ENCODE measurements at regions not wholly inside any gene's neighbourhood (a gene's known extent, or its start where the extent isn't known, plus 50 kb on each side); places are given as distances from the start of the nearest gene placed in this dataset.
A peak's percentile ranks its signal among the peaks of the same experiment; 100 is the strongest.

GRCh38 chr6:76790045-76790796 lies 673.1 kb downstream of the HTR1B start (continued):
- TF ChIP-seq MAX (IDR thresholded peaks at IDR 0.05) = peak; percentile 14

- DNase-seq (ENCODE audit: low spot score) = no peak
- Histone ChIP-seq H3K27me3 (ENCODE audit: control insufficient read depth in 4 of 4, insufficient read depth in 4 of 4, low read length in 3 of 4) (no peaks in the 10 kb centered on the region), H3K4me1 (ENCODE audit: control insufficient read depth in 4 of 4, insufficient read depth in 4 of 4, low read length in 3 of 4) (peaks cover 8 to 19% (median 11%) of the 10 kb centered on the region in 4 donors), H3K9me3 (ENCODE audit: control insufficient read depth in 4 of 4, low read length in 3 of 4) (no peaks in the 10 kb centered on the region), H3K9ac (ENCODE audit: low read depth in 1 of 2, low read length in 2 of 2) (no peak overlapping the region), H3K4me3 (ENCODE audit: low read depth in 1 of 3, low read length in 3 of 3) (no peak overlapping the region), H3K36me3 (ENCODE audit: control insufficient read depth in 4 of 4, insufficient read depth in 3 of 4, low read depth in 1 of 4, low read length in 3 of 4) (no peaks in the 10 kb centered on the region), H3K27ac (ENCODE audit: low read depth in 1 of 2, low read length in 2 of 2) (no peak overlapping the region)
- TF ChIP-seq RXRA (IDR thresholded peaks at IDR 0.05) (no peak), HNF4G (IDR thresholded peaks at IDR 0.05) (no peak), NR2F2 (IDR thresholded peaks at IDR 0.05) (no peak), GABPA (IDR thresholded peaks at IDR 0.05 in 1 of 2, conservative IDR thresholded peaks at IDR 0.05 in 1 of 2) (no peak), REST (IDR thresholded peaks at IDR 0.05) (no peak), ATF3 (IDR thresholded peaks at IDR 0.05) (no peak), FOXA1 (IDR thresholded peaks at IDR 0.05) (no peak), EGR1 (IDR thresholded peaks at IDR 0.05; ENCODE audit: low read depth in 2 of 2) (no peak), SP1 (IDR thresholded peaks at IDR 0.05) (no peak), RAD21 (IDR thresholded peaks at IDR 0.05) (no peak), FOXA2 (IDR thresholded peaks at IDR 0.05) (no peak), JUND (IDR thresholded peaks at IDR 0.05) (no peak), HNF4A (conservative IDR thresholded peaks at IDR 0.05) (no peak)
- 88% methylated on average over 3 of the region's 3 CpGs for WGBS
Observed at GRCh38 chr6:76789580-76789979, 673.7 kb downstream of the HTR1B start.

- Histone ChIP-seq H3K9ac (ENCODE audit: low read depth in 1 of 2, low read length in 2 of 2) (no peak overlapping the region), H3K27ac (ENCODE audit: low read depth in 1 of 2, low read length in 2 of 2) (no peak overlapping the region), H3K27me3 (ENCODE audit: control insufficient read depth in 4 of 4, insufficient read depth in 4 of 4, low read length in 3 of 4) (no peaks in the 10 kb centered on the region), H3K4me3 (ENCODE audit: low read depth in 1 of 3, low read length in 3 of 3) (no peak overlapping the region), H3K9me3 (ENCODE audit: control insufficient read depth in 4 of 4, low read length in 3 of 4) (no peaks in the 10 kb centered on the region), H3K36me3 (ENCODE audit: control insufficient read depth in 4 of 4, insufficient read depth in 3 of 4, low read depth in 1 of 4, low read length in 3 of 4) (no peaks in the 10 kb centered on the region), H3K4me1 (ENCODE audit: control insufficient read depth in 4 of 4, insufficient read depth in 4 of 4, low read length in 3 of 4) (peaks cover 8 to 19% (median 11%) of the 10 kb centered on the region in 4 donors)
- TF ChIP-seq RAD21 (IDR thresholded peaks at IDR 0.05) (no peak), FOXA1 (IDR thresholded peaks at IDR 0.05) (no peak)
- DNase-seq (ENCODE audit: low spot score) = no peak
Observed at GRCh38 chr6:76788155-76788554, 675.1 kb downstream of the HTR1B start.

Data from liver (tissue), 7 donors.